ENCODE measurements at regions not wholly inside any gene's neighbourhood (a gene's known extent, or its start where the extent isn't known, plus 50 kb on each side); places are given as distances from the start of the nearest gene placed in this dataset.

GRCh38 chr9:107174441-107174840, 108.6 kb upstream of the RAD23B start:
- no peak for TF ChIP-seq EP300 (IDR thresholded peaks at IDR 0.05)
- no peak for TF ChIP-seq CTCF (IDR thresholded peaks at IDR 0.05)
- TF ChIP-seq POLR2A (IDR thresholded peaks at IDR 0.05) = no peak
- Histone ChIP-seq H3K4me3 (no peak overlapping the region), H3K27ac (no peak overlapping the region), H3K4me1 (ENCODE audit: insufficient read depth) (no peaks in the 10 kb centered on the region), H3K36me3 (no peaks in the 10 kb centered on the region), H3K27me3 (no peaks in the 10 kb centered on the region), H3K9me3 (no peaks in the 10 kb centered on the region)
- 81 to 88% (median 83%) methylated on average over 6 of the region's 6 CpGs for WGBS, 3 donors
- intact Hi-C loops (cut with DNase I) = no loop called here
- DNase-seq = no peak

- Histone ChIP-seq H3K27ac (no peak overlapping the region), H3K36me3 (no peaks in the 10 kb centered on the region), H3K27me3 (no peaks in the 10 kb centered on the region), H3K4me3 (no peak overlapping the region), H3K4me1 (ENCODE audit: insufficient read depth) (no peaks in the 10 kb centered on the region), H3K9me3 (no peaks in the 10 kb centered on the region)
- intact Hi-C loops (cut with DNase I) = no loop called here
- TF ChIP-seq CTCF (IDR thresholded peaks at IDR 0.05) = no peak
- TF ChIP-seq EP300 (IDR thresholded peaks at IDR 0.05) = no peak
- TF ChIP-seq POLR2A (IDR thresholded peaks at IDR 0.05) = no peak
- WGBS, 3 donors = 56 to 68% (median 63%) methylated on average over 4 of the region's 4 CpGs
- no peak for DNase-seq
Observed at GRCh38 chr9:107175041-107175440, 108.0 kb upstream of the RAD23B start.

GRCh38 chr9:107175816-107176435, 107.2 kb upstream of the RAD23B start:
- no peaks in the 10 kb centered on the region for H3K36me3 ChIP-seq
- no peak for DNase-seq
- no peaks in the 10 kb centered on the region for H3K4me1 ChIP-seq (ENCODE audit: insufficient read depth)
- H3K27me3 ChIP-seq = no peaks in the 10 kb centered on the region
- WGBS, 3 donors = 89 to 93% (median 91%) methylated on average over 7 of the region's 7 CpGs
- no peaks in the 10 kb centered on the region for H3K9me3 ChIP-seq
- intact Hi-C loops (cut with DNase I) = no loop called here
- TF ChIP-seq EP300 (IDR thresholded peaks at IDR 0.05) (no peak), CTCF (IDR thresholded peaks at IDR 0.05) (no peak), POLR2A (IDR thresholded peaks at IDR 0.05) (no peak)
- H3K27ac ChIP-seq = no peak overlapping the region
- H3K4me3 ChIP-seq = no peak overlapping the region

GRCh38 chr9:107176436-107177151, 106.5 kb upstream of the RAD23B start:
- WGBS, 3 donors = 70 to 77% (median 75%) methylated on average over 12 of the region's 12 CpGs

More at GRCh38 chr9:107176436-107177151, 106.5 kb upstream of the RAD23B start:
- TF ChIP-seq CTCF (IDR thresholded peaks at IDR 0.05) (no peak), EP300 (IDR thresholded peaks at IDR 0.05) (no peak), POLR2A (IDR thresholded peaks at IDR 0.05) (no peak)
- intact Hi-C loops (cut with DNase I) = no loop called here
- Histone ChIP-seq H3K9me3 (no peaks in the 10 kb centered on the region), H3K27ac (no peak overlapping the region), H3K27me3 (no peaks in the 10 kb centered on the region), H3K4me1 (ENCODE audit: insufficient read depth) (no peaks in the 10 kb centered on the region), H3K4me3 (no peak overlapping the region), H3K36me3 (no peaks in the 10 kb centered on the region)
- no peak for DNase-seq
